ENCODE measurements at regions not wholly inside any gene's neighbourhood (a gene's known extent, or its start where the extent isn't known, plus 50 kb on each side); places are given as distances from the start of the nearest gene placed in this dataset.

DNA sequence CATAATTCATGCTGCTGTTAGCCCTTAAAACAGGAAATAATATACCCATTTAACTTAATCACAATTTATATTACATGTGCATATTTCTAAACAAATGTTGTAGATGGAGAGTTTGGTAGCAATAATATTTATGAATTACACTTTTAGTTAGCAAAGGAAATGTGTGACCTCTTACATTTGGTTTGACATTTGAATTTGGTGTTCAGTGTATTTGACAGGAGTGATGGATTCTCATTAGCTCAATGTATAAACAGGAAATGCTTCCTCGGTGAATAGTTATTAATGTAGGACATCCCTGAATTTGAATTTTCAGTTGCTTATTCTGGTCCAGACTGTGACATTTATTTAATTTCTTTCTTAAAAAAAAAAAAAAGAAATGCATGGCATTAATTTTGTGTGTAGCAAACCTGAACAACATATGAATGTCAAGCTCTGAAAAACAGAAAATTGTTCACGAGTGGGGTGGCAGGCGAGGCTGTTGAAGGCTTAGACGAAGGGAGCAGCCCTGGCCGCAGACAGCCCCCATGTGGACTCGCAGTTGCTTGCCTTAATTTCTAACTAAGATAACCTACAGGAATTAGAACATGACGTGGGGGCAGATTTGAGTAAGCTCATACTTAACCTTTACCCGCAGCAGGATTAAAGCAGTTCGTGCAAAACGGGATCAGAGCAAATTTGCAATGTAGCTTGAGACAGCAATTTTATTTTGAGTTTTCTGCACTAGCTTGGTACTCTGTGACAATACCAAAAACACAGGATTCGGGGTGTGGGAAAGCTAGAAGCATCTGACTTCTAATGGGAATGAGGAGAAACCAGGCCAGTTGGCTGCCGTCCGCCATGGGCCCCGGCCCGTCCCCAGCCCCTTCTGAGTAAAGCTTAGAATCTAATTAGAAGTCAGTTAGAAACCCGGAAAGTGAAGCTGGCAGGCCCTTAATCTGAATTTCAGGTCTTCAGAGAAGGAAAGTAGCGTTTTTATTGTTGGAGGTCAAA is 134.3 kb downstream of the MACROH2A1 start:
- no peaks in the 10 kb centered on the region for H3K79me2 ChIP-seq (ENCODE audit: control insufficient read depth, insufficient read depth, low read length)
- no peaks in the 10 kb centered on the region for H3K27me3 ChIP-seq (ENCODE audit: control insufficient read depth, extremely low read depth, insufficient read depth, low read length)
- H4K20me1 ChIP-seq (ENCODE audit: control insufficient read depth, extremely low read depth, insufficient read depth, low read length), result no peaks in the 10 kb centered on the region
- H3K27ac ChIP-seq (ENCODE audit: control insufficient read depth, insufficient read depth, low read length), result no peak overlapping the region
- H3K9me1 ChIP-seq (ENCODE audit: control insufficient read depth, extremely low read depth, insufficient read depth, low read length), result no peaks in the 10 kb centered on the region
- TF ChIP-seq EZH2 (IDR thresholded peaks at IDR 0.05; ENCODE audit: low read length), result no peak
- TF ChIP-seq, protein P1, sequence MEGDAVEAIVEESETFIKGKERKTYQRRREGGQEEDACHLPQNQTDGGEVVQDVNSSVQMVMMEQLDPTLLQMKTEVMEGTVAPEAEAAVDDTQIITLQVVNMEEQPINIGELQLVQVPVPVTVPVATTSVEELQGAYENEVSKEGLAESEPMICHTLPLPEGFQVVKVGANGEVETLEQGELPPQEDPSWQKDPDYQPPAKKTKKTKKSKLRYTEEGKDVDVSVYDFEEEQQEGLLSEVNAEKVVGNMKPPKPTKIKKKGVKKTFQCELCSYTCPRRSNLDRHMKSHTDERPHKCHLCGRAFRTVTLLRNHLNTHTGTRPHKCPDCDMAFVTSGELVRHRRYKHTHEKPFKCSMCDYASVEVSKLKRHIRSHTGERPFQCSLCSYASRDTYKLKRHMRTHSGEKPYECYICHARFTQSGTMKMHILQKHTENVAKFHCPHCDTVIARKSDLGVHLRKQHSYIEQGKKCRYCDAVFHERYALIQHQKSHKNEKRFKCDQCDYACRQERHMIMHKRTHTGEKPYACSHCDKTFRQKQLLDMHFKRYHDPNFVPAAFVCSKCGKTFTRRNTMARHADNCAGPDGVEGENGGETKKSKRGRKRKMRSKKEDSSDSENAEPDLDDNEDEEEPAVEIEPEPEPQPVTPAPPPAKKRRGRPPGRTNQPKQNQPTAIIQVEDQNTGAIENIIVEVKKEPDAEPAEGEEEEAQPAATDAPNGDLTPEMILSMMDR (optimal IDR thresholded peaks at IDR 0.05 in 1 of 3, IDR thresholded peaks at IDR 0.05 in 1 of 3, conservative IDR thresholded peaks at IDR 0.05 in 1 of 3; ENCODE audit: extremely low read depth in 1 of 3, insufficient read depth in 2 of 3, low read length in 3 of 3), result no peak
- dilution Hi-C loops (cut with MboI; ENCODE audit: extremely low pct_ligation_motif_present, low sequenced_read_pairs), result no loop called here
- no peaks in the 10 kb centered on the region for H3K4me1 ChIP-seq (ENCODE audit: control insufficient read depth, extremely low read depth, insufficient read depth, low read length)
- H3K36me3 ChIP-seq (ENCODE audit: control insufficient read depth in 2 of 2, extremely low read depth in 1 of 2, insufficient read depth in 2 of 2, low read length in 2 of 2), result no peaks in the 10 kb centered on the region
- H3K4me2 ChIP-seq (ENCODE audit: control insufficient read depth, extremely low read depth, insufficient read depth, low read depth, low read length), result no peak overlapping the region
- no peaks in the 10 kb centered on the region for H3K9me3 ChIP-seq (ENCODE audit: control insufficient read depth, low read depth, low read length)
- DNase-seq (ENCODE audit: low read depth, low spot score) (no peak), FAIRE-seq (no peak)
- H3K9ac ChIP-seq (ENCODE audit: control insufficient read depth, extremely low read depth, insufficient read depth, low read length), result no peak overlapping the region
- H3K4me3 ChIP-seq (ENCODE audit: control insufficient read depth in 2 of 3, extremely low read depth in 1 of 3, insufficient read depth in 2 of 3, low read depth in 1 of 3, low read length in 3 of 3), result no peak overlapping the region
- H2AFZ ChIP-seq (ENCODE audit: control insufficient read depth, low read length), result no peak overlapping the region

DNA sequence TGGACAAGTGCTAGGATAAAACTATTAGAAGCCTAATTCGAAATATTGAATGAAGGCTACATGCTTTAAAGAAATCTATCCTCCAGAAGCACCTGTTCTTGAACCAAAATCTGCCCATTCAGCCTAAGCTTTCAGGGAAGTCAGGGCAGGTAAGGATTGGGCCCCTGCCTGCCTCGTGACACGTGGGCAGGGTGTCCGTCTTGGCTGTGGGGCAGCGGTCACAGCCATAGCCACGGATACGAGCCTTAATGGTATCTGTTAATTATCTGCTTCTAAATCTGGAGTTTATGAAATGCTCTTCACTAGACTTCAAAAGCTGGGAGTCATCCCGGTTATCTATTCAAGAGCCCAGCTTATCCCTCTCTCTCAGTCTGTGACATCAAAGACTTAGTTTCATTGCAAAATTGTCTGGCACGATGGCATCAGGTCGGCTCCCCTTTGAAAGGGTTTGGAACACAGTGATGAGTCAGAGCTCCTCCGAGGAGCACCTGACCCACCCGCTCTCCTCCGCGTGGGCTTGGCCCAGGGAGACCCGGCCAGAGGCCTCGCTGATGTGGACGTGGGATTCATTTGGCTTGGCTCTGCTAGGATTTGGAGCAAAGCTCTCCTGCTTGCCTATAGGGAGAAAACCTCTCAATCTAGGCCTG is 135.9 kb downstream of the MACROH2A1 start:
- no peaks in the 10 kb centered on the region for H3K9me1 ChIP-seq (ENCODE audit: control insufficient read depth, extremely low read depth, insufficient read depth, low read length)
- H3K4me2 ChIP-seq (ENCODE audit: control insufficient read depth, extremely low read depth, insufficient read depth, low read depth, low read length), result no peak overlapping the region
- no peaks in the 10 kb centered on the region for H3K9me3 ChIP-seq (ENCODE audit: control insufficient read depth, low read depth, low read length)
- dilution Hi-C loops (cut with MboI; ENCODE audit: extremely low pct_ligation_motif_present, low sequenced_read_pairs), result no loop called here
- no peak overlapping the region for H3K4me3 ChIP-seq (ENCODE audit: control insufficient read depth in 2 of 3, extremely low read depth in 1 of 3, insufficient read depth in 2 of 3, low read depth in 1 of 3, low read length in 3 of 3)
- H2AFZ ChIP-seq (ENCODE audit: control insufficient read depth, low read length), result no peak overlapping the region
- no peak for DNase-seq (ENCODE audit: low read depth, low spot score)
- no peaks in the 10 kb centered on the region for H3K4me1 ChIP-seq (ENCODE audit: control insufficient read depth, extremely low read depth, insufficient read depth, low read length)
- H3K27me3 ChIP-seq (ENCODE audit: control insufficient read depth, extremely low read depth, insufficient read depth, low read length), result no peaks in the 10 kb centered on the region
- H4K20me1 ChIP-seq (ENCODE audit: control insufficient read depth, extremely low read depth, insufficient read depth, low read length), result no peaks in the 10 kb centered on the region
- H3K27ac ChIP-seq (ENCODE audit: control insufficient read depth, insufficient read depth, low read length), result no peak overlapping the region
- H3K36me3 ChIP-seq (ENCODE audit: control insufficient read depth in 2 of 2, extremely low read depth in 1 of 2, insufficient read depth in 2 of 2, low read length in 2 of 2), result no peaks in the 10 kb centered on the region
- TF ChIP-seq, protein P1 (optimal IDR thresholded peaks at IDR 0.05 in 1 of 3, IDR thresholded peaks at IDR 0.05 in 1 of 3, conservative IDR thresholded peaks at IDR 0.05 in 1 of 3; ENCODE audit: extremely low read depth in 1 of 3, insufficient read depth in 2 of 3, low read length in 3 of 3), result no peak
- TF ChIP-seq EZH2 (IDR thresholded peaks at IDR 0.05; ENCODE audit: low read length), result no peak
- no peak for FAIRE-seq
- H3K79me2 ChIP-seq (ENCODE audit: control insufficient read depth, insufficient read depth, low read length), result no peaks in the 10 kb centered on the region
- H3K9ac ChIP-seq (ENCODE audit: control insufficient read depth, extremely low read depth, insufficient read depth, low read length), result no peak overlapping the region
